Bronchial epithelial cell (primary cell): ENCODE measurements at regions not wholly inside any gene's neighbourhood (a gene's known extent, or its start where the extent isn't known, plus 50 kb on each side); places are given as distances from the start of the nearest gene placed in this dataset.

Experiments used
- DNase-seq: peaks from one replicate; pipeline ENCODE4 v3.0.0-alpha.2; 2010; ENCODE audit warnings: low read depth
- FAIRE-seq: peaks from 2 replicates; lab custom pipeline; 2011; peaks lifted over from hg19 to GRCh38; lab: Jason Lieb, UNC
- H3K27me3 ChIP-seq: 2 replicates; pipeline ENCODE4 v1.5.1; 2011; ENCODE audit warnings: low read length; ENCODE audit not compliant: control insufficient read depth, insufficient read depth
- H3K36me3 ChIP-seq: 2 replicates; pipeline ENCODE4 v1.5.1; 2011; ENCODE audit warnings: low read length; ENCODE audit not compliant: control insufficient read depth, insufficient read depth
- H3K4me3 ChIP-seq: 2 replicates; pipeline ENCODE4 v1.5.1; 2011; ENCODE audit warnings: mild to moderate bottlenecking, low read depth, low read length, control low read depth
- TF ChIP-seq, protein P1 (sequence below): IDR thresholded peaks from 2 replicates; pipeline ENCODE4 v1.5.1; 2011; ENCODE audit warnings: mild to moderate bottlenecking, moderate library complexity, low read length, control low read depth, inconsistent platforms; ENCODE audit not compliant: insufficient read depth, severe bottlenecking

DNA sequence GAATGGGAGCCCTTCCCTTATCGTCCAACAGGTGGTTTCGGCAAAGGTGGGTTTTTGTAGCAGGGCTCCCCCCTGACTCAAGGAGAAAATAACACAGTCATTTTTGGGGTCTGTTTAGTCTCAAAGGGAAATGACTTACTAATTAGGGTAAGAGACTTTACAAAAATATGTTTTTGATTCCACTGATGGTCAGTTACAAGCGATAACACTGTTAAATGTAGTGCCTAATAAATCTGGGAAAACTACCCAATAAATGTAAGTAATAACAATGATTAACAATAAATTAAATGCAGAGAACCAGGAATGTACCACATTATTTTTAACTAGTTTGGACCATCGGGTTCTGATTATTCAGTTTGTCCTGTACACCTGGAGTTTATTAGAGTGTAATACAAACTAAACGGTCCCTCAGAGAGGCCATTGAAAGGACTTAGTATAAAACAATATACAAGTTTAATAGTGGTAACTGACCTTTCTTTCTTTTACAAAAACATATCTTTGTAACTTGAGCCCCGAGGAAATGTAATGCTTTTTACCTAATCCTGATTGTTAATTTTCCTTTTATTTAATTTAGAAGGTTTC is 216.2 kb upstream of the HABP2 start:
- DNase-seq (no peak), FAIRE-seq (no peak)
- H3K36me3 ChIP-seq = no peaks in the 10 kb centered on the region
- H3K4me3 ChIP-seq = no peak overlapping the region
- H3K27me3 ChIP-seq = no peaks in the 10 kb centered on the region
- TF ChIP-seq, protein P1, sequence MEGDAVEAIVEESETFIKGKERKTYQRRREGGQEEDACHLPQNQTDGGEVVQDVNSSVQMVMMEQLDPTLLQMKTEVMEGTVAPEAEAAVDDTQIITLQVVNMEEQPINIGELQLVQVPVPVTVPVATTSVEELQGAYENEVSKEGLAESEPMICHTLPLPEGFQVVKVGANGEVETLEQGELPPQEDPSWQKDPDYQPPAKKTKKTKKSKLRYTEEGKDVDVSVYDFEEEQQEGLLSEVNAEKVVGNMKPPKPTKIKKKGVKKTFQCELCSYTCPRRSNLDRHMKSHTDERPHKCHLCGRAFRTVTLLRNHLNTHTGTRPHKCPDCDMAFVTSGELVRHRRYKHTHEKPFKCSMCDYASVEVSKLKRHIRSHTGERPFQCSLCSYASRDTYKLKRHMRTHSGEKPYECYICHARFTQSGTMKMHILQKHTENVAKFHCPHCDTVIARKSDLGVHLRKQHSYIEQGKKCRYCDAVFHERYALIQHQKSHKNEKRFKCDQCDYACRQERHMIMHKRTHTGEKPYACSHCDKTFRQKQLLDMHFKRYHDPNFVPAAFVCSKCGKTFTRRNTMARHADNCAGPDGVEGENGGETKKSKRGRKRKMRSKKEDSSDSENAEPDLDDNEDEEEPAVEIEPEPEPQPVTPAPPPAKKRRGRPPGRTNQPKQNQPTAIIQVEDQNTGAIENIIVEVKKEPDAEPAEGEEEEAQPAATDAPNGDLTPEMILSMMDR = no peak

DNA sequence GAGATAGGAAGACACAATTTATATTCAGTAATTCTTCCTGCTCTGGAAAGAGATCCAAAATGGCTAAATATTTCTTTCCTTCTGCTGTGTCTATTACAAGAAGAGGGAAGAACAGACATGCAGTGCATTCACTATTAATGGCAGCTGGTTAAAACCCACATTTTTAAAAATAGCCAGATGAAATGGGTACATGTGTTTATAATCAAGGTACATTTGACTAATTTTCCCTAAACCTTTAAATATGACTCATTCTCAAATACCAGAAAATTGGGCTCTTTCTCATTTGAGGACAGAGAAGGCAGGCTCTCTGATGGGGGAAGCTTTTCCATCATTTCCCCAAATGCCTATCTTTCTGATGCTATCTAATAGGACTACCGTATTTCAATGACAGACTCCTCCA is 215.7 kb upstream of the HABP2 start:
- H3K36me3 ChIP-seq = no peaks in the 10 kb centered on the region
- FAIRE-seq = no peak

DNA sequence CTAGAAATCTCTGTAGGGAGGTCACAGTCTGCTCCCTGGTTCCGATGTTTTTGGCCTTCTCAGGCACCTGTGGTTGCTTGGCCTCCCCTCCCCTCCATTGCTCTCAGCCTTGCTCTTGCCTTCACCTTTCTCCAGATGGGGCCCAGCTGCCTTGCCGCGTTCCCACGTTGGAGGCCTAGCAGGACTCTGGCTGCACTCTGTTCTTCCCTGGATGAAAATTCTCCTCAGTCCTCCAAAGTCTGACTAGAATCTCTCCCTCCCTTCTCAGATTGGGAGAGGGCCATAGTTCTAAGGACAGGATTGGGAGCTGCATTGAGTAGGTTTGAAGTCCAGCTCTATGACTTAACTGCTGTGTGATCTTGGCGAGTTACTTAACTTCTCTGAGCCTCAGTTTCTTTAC is 213.7 kb upstream of the HABP2 start:
- FAIRE-seq (no peak), DNase-seq (no peak)
- no peak overlapping the region for H3K4me3 ChIP-seq
- TF ChIP-seq, protein P1 = no peak
- H3K36me3 ChIP-seq = no peaks in the 10 kb centered on the region
- no peaks in the 10 kb centered on the region for H3K27me3 ChIP-seq

More for the DNA sequence above, 215.7 kb upstream of the HABP2 start:
- H3K4me3 ChIP-seq = no peak overlapping the region
- no peaks in the 10 kb centered on the region for H3K27me3 ChIP-seq
- no peak for DNase-seq
- TF ChIP-seq, protein P1 = no peak

DNA sequence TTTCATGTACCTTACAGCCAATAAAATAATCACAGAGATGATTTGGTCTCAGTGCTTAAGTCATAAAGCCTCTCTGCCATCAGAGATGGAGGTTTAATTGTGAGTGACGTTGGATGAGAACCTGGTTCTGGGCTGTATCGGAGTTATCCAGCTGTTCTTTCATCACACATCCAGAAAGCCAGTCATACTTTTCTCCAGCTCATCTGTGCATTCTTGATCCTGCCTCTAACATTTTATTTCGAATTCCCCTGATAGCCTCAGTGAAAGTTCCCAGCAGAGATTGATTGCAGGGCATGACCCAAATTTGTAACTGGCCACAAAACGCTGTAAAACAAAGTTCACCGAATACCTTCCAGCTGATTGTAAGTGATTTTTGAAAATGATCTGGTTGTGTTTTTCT is 212.6 kb upstream of the HABP2 start:
- TF ChIP-seq, protein P1 = no peak
- H3K4me3 ChIP-seq = no peak overlapping the region
- H3K27me3 ChIP-seq = no peaks in the 10 kb centered on the region
- H3K36me3 ChIP-seq = no peaks in the 10 kb centered on the region
- DNase-seq (no peak), FAIRE-seq (no peak)

DNA sequence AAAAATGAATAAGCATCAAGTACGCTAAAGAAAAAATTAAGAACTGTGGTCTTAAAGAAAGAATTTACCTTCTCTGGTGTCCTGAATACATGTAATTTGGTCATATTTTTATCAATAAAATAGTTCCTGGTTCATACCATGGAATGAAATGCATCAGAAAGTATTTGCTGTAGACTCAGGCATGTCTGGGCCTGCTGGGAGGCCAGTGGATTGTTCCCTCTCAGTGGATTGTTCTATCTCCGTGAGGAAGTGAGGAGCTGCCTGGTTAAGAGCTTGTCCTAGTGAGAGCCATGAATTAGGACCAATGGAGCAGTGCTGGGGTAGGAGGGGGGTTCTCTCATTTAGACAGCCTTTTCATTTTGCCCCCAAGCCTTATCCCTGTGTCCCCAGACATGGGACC is 211.7 kb upstream of the HABP2 start:
- peak; percentile 75 for DNase-seq
- Histone ChIP-seq H3K27me3 (no peaks in the 10 kb centered on the region), H3K4me3 (no peak overlapping the region), H3K36me3 (no peaks in the 10 kb centered on the region)
- no peak for FAIRE-seq
- TF ChIP-seq, protein P1 = no peak
